Adipocyte (in vitro differentiated cells): ENCODE measurements at regions not wholly inside any gene's neighbourhood (a gene's known extent, or its start where the extent isn't known, plus 50 kb on each side); places are given as distances from the start of the nearest gene placed in this dataset.

Source experiments
- DNase-seq: peaks from one replicate; pipeline ENCODE4 v3.0.0-alpha.2; 2015; ENCODE audit warnings: low read depth
- H3K27me3 ChIP-seq: replicated peaks from 2 replicates; pipeline ENCODE4 v1.7.0; 2013; ENCODE audit warnings: mild to moderate bottlenecking, low read length, moderate library complexity; ENCODE audit not compliant: control insufficient read depth, insufficient read depth
- H3K36me3 ChIP-seq: 2 replicates; pipeline ENCODE4 v1.7.0; 2013; ENCODE audit warnings: low read length, mild to moderate bottlenecking, moderate library complexity; ENCODE audit not compliant: control insufficient read depth, insufficient read depth, severe bottlenecking
- H3K4me1 ChIP-seq: 2 replicates; pipeline ENCODE4 v1.7.0; 2013; ENCODE audit warnings: mild to moderate bottlenecking, low read length, moderate library complexity; ENCODE audit not compliant: control insufficient read depth, insufficient read depth
- H3K4me3 ChIP-seq: 2 replicates; pipeline ENCODE4 v1.7.0; 2013; ENCODE audit warnings: mild to moderate bottlenecking, low read length, moderate library complexity
- H3K9ac ChIP-seq: 2 replicates; pipeline ENCODE4 v1.7.0; 2013; ENCODE audit warnings: mild to moderate bottlenecking, low read length, moderate library complexity
- H3K9me3 ChIP-seq: 2 replicates; pipeline ENCODE4 v1.7.0; 2013; ENCODE audit warnings: mild to moderate bottlenecking, low read length, moderate library complexity; ENCODE audit not compliant: control insufficient read depth

- no peak for DNase-seq
- Histone ChIP-seq H3K4me3 (no peak overlapping the region), H3K9me3 (no peaks in the 10 kb centered on the region), H3K9ac (no peak overlapping the region), H3K36me3 (no peaks in the 10 kb centered on the region), H3K27me3 (no peaks in the 10 kb centered on the region), H3K4me1 (peaks cover 23% of the 10 kb centered on the region)
These were observed 409.0 kb downstream of the SLC4A3 start for GRCh38 chr2:220036431-220036830.

DNA sequence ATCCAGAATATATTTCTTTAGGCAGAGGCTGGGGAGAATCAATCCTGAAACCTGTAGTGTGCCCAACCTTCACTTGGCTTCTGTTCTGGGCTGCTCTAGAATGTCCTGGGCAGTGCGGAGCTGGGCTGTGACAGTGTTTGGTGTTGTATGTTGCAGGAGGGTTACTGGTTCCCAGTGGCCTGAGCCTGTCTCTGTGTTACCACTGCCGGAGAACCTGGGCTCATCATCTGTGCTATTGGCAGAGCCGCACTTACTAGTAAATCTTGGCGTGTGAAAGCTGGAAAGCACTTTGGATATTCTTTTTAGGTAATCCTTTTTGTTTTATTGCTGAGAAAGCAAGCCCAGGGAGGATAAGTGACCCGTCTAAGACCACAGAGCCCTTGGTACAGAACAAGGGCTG is 412.9 kb downstream of the SLC4A3 start:
- Histone ChIP-seq H3K9me3 (no peaks in the 10 kb centered on the region), H3K4me1 (peaks cover 16% of the 10 kb centered on the region), H3K36me3 (no peaks in the 10 kb centered on the region), H3K4me3 (no peak overlapping the region), H3K27me3 (no peaks in the 10 kb centered on the region), H3K9ac (no peak overlapping the region)
- DNase-seq, result no peak

DNA sequence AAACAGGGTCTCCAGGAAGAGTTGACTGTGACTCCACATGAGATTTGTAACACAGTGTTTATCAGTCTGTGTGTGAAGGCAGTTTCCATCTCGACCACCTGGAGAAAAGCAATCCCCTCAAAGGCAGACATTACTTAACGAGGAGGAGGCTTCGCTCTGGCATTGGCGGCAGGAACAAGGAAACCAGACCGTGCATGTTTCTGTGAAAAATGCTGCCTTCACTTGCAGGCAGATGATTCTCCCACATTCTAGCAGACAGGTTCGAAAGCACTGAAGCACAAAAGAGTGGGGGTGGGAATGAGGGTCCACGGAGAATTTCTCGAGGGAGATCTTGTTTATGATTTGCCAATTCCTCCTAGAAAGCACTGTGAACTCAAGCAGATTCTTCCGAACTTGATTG is 414.0 kb downstream of the SLC4A3 start:
- no peak for DNase-seq
- Histone ChIP-seq H3K4me3 (no peak overlapping the region), H3K4me1 (peaks cover 18% of the 10 kb centered on the region), H3K9ac (no peak overlapping the region), H3K36me3 (no peaks in the 10 kb centered on the region), H3K27me3 (no peaks in the 10 kb centered on the region), H3K9me3 (no peaks in the 10 kb centered on the region)

GRCh38 chr2:220043155-220043989 is 415.9 kb downstream of the SLC4A3 start:
- Histone ChIP-seq H3K27me3 (no peaks in the 10 kb centered on the region), H3K4me3 (no peak overlapping the region), H3K9ac (no peak overlapping the region), H3K4me1 (peaks cover 21% of the 10 kb centered on the region), H3K9me3 (no peaks in the 10 kb centered on the region), H3K36me3 (no peaks in the 10 kb centered on the region)
- DNase-seq, result peak; percentile 53

DNA sequence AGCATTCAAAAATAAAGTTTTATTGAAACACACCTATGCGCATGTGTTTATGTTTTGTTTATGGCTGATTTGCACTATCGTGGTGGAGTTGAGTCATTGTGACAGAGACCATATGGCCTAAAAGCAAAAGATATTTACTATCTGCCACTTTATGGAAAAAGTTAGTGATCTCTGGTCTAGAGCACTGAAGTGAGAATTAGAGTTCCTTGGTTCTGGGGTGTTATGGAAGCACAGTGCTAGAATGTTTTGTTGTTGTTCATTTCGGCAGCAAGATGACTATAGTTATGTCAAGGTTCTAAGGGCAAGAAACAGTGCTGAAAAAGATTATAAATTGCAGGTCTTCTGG is 416.5 kb downstream of the SLC4A3 start:
- Histone ChIP-seq H3K36me3 (no peaks in the 10 kb centered on the region), H3K9ac (no peak overlapping the region), H3K27me3 (no peaks in the 10 kb centered on the region), H3K4me1 (peaks cover 21% of the 10 kb centered on the region), H3K9me3 (no peaks in the 10 kb centered on the region), H3K4me3 (no peak overlapping the region)
- DNase-seq, result no peak

GRCh38 chr2:220044383-220044782 is 417.0 kb downstream of the SLC4A3 start:
- H3K4me1 ChIP-seq, result peaks cover 21% of the 10 kb centered on the region
- H3K36me3 ChIP-seq, result no peaks in the 10 kb centered on the region
- DNase-seq, result no peak
- H3K4me3 ChIP-seq, result no peak overlapping the region
- H3K9me3 ChIP-seq, result no peaks in the 10 kb centered on the region
- H3K9ac ChIP-seq, result no peak overlapping the region
- H3K27me3 ChIP-seq, result no peaks in the 10 kb centered on the region

DNA sequence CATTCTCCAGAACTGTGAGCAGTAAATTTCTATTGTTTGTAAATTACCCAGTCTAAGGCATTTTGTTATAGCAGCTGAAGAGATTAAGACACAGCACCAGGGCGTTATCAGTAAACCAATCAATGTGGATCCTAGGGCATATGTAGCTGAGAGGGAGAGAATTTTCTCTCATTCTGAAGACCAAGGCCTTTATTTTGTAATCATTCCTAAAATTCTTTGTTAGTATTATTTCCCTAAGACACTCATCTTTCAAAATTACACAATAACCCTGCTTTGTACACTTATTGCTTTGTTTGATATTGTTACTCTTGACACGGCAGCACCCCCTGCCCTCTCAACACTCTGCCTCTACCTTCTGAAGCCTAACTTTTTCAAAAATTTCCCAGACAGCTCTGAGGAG is 419.1 kb downstream of the SLC4A3 start:
- H3K27me3 ChIP-seq, result no peaks in the 10 kb centered on the region
- DNase-seq, result peak; percentile 62
- H3K9ac ChIP-seq, result no peak overlapping the region
- no peaks in the 10 kb centered on the region for H3K36me3 ChIP-seq
- peaks cover 15% of the 10 kb centered on the region for H3K4me1 ChIP-seq
- no peak overlapping the region for H3K4me3 ChIP-seq
- H3K9me3 ChIP-seq, result no peaks in the 10 kb centered on the region

GRCh38 chr2:220051716-220052115 is 424.3 kb downstream of the SLC4A3 start:
- H3K9me3 ChIP-seq, result no peaks in the 10 kb centered on the region
- no peak overlapping the region for H3K4me3 ChIP-seq
- DNase-seq, result no peak
- H3K4me1 ChIP-seq, result peaks cover under 1% of the 10 kb centered on the region
- H3K27me3 ChIP-seq, result no peaks in the 10 kb centered on the region
- H3K9ac ChIP-seq, result no peak overlapping the region
- H3K36me3 ChIP-seq, result no peaks in the 10 kb centered on the region

DNA sequence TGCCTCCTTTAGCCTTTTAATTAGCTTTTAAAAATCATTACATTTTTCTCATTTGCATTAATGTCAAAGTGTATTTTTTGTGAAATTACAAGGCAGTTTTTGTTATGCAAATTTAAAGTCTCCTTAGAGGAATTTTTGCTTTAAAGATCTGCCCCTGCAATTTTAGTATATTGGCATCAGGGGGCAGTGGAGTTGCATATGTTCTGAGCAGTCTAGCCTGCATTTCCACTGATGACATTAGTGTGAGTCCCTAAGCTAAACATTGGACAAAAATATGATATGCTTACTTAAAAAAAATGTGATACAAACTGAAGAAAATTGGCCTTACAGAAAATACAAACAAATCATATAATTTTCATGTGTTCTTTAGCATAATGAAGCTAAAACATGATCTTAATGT is 426.5 kb downstream of the SLC4A3 start:
- no peak for DNase-seq
- no peak overlapping the region for H3K9ac ChIP-seq
- no peaks in the 10 kb centered on the region for H3K36me3 ChIP-seq
- H3K9me3 ChIP-seq, result no peaks in the 10 kb centered on the region
- no peaks in the 10 kb centered on the region for H3K27me3 ChIP-seq
- no peaks in the 10 kb centered on the region for H3K4me1 ChIP-seq
- H3K4me3 ChIP-seq, result no peak overlapping the region

DNA sequence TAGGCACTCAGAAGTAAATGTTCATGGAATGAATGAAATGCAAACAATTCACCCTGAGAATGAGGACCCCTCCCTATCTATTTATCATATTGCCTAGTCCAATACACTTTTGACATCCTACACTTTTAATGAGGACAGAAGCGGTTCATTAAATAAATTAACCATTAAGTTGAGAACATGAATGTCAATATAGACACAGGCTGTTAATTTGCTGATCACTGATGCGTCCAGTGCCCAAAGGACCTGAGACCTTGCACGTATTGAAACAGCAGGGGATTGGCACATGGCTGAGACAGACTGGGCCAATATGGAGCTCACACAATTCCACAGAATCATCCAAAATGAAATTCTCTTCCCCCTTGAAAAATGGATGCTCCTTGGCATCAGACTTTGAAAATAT is 430.0 kb downstream of the SLC4A3 start:
- Histone ChIP-seq H3K36me3 (no peaks in the 10 kb centered on the region), H3K4me3 (no peak overlapping the region), H3K9ac (no peak overlapping the region), H3K9me3 (no peaks in the 10 kb centered on the region), H3K27me3 (no peaks in the 10 kb centered on the region), H3K4me1 (no peaks in the 10 kb centered on the region)
- no peak for DNase-seq

- Histone ChIP-seq H3K27me3 (no peaks in the 10 kb centered on the region), H3K4me1 (no peaks in the 10 kb centered on the region), H3K36me3 (no peaks in the 10 kb centered on the region), H3K4me3 (no peak overlapping the region), H3K9ac (no peak overlapping the region), H3K9me3 (no peaks in the 10 kb centered on the region)
- no peak for DNase-seq
These were observed 430.5 kb downstream of the SLC4A3 start for GRCh38 chr2:220057916-220058315.
